ENCODE measurements at regions not wholly inside any gene's neighbourhood (a gene's known extent, or its start where the extent isn't known, plus 50 kb on each side); places are given as distances from the start of the nearest gene placed in this dataset.
"Not testable (repeated sequence)": the region's sequence is repeated elsewhere in the genome, so short reads cannot be mapped to it uniquely, and the experiment has no call there.

GRCh38 chr1:2953688-2954285, 67.5 kb upstream of the ACTRT2 start:
- no peak for DNase-seq

DNA sequence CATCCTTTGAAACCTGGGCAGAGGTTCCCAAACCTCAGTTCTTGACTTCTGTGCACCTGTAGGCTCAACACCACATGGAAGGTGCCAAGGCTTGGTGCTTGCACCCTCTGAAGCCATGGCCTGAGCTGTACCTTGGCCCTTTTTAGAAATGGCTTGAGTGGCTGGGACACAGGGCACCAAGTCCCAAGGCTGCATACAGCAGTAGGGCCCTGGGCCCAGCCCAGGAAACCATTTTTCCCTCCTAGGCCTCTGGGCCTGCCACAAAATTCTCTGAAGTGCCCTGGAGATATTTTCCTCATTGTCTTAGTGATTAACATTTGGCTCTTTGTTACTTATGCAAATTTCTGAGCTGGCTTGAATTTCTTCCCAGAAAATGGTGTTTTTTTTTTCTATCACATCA, 65.6 kb upstream of the ACTRT2 start:
- no peak for DNase-seq

DNA sequence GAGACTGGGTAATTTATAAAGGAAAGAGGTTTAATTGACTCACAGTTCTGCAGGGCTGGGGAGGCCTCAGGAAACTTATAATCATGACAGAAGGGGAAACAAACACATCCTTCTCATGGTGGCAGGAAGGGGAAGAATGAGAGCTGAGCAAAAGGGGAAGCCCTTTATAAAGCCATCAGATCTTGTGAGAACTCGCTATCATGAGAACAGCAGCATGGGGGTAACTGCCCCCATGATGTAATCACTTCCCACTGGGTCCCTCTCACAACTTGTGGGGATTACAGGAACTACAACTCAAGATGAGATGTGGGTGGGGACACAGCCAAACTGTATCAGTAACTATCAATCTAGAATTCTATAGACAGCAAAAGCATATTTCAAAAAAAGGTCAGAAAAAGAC, 64.7 kb upstream of the ACTRT2 start:
- DNase-seq, result no peak

GRCh38 chr1:2957329-2957728, 63.9 kb upstream of the ACTRT2 start:
- no peak for DNase-seq

DNA sequence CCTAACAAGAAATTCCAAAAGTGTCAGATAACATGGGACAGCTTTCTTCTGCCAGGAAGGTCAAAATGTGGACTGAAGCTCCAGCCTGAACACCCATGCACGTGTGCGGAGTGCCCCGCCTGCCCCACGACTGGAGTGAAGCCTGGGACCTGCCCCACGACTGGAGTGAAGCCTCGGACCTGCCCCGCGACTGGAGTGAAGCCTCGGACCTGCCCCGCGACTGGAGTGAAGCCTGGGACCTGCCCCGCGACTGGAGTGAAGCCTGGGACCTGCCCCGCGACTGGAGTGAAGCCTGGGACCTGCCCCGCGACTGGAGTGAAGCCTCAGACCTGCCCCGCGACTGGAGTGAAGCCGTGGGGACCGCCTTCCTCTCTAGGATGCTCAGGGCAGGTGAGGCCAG, 61.4 kb upstream of the ACTRT2 start:
- not testable (repeated sequence) for DNase-seq

DNA sequence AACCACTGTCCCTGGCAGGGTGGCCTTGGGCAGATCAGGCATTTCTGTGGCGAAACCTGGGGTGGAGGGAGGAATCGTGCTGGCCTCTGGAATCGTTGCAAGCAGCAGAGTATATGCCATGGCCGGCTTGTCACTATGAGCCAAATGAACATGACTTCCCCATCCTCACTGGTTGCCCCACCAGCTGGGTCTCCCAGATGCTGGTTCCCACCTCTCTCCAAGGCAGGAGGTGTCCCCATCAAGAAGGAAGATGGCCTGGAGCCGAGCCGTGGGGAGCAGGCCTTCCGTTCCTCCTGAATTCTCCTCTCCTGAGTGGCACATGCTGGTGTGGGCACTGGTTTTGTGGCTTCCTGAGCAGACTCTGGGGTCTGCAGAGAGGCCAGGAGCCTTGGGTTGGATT, 60.2 kb upstream of the ACTRT2 start:
- no peak for DNase-seq

GRCh38 chr1:2961661-2962060, 59.6 kb upstream of the ACTRT2 start:
- no peak for DNase-seq

- DNase-seq, result no peak
Observed at GRCh38 chr1:2962061-2962460, 59.2 kb upstream of the ACTRT2 start.

DNA sequence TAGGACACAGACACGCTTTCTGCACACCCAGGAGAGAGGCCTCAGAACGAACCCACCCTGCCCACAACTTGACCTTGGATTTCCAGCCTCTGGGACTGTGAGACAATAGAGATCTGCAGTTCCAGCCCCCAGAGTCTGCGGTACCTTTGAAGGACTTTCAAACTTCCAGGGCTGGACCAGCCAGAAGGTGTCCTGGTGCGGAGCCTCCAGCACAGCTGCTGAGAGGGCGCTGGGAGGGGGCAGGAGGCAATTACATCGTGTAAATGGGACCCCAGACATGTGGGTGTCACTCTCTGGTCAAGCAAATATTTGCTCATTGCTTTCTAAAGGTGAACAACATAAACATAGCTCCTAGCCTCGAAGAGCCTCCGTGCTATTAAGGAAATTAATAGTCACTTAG, 58.7 kb upstream of the ACTRT2 start:
- DNase-seq, result no peak

DNA sequence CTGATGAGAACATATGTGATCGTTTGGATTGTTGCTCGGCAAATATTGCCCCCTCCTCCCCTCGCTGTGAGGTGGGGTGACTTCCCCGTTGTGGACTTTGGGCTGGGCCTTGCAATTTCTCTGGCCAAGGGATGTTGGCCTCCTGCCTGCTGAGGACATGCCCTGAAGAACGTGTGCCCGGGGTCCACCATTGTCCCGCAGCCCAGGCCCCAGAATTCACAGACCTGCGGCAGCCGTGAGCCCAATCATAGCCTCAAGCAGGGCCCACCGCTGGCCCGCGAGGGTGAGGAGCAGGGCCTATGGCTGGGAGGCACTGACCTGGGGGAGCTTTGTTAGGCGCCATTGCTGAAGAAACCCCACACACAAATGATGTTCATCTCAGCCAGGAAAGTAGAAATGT, 58.3 kb upstream of the ACTRT2 start:
- DNase-seq, result no peak

GRCh38 chr1:2965676-2966075, 55.6 kb upstream of the ACTRT2 start:
- no peak for DNase-seq

DNA sequence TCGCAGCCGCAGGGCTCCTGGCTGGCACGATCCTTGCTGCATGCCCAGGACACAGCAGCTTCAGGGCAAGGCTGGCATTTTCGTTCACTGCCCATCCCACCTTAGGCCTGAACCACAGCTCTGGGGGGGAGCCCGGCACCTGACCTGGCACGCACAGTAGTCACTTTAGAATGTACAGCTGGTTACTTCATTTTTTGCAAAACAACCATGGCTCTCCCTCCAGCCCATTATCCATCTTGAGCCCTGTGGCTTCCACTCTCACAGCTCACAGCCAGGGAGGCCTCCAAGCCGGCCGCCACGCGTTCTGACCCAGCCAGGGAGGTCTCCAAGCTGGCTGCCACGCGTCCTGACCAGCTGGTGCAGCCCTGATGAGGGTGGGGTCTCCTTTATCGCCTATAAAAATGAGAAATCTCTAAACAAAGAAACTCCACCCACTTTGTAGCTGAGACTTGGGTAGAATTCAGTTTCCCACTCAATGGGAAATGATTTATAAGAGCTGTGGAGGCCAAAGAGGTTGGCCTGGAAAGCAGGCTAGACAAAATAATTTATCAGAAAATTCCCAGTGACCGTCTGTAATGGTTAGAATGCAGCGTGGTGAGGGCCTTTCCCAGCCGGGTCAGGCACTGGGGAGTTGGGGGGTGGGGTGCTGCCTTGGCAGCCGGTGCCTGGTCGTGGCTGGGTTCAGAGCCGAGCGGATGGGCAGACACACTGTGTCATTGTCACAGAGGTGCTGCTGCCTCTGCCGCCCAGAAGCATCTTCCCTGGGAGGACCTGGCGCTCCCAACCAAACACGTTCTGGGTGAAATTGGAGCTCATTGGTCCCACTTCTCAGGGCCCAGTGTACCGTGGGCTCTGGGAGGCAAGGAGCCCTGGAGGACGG, 54.6 kb upstream of the ACTRT2 start:
- no peak for DNase-seq

- no peak for DNase-seq
Observed at GRCh38 chr1:2967329-2967725, 53.9 kb upstream of the ACTRT2 start.

DNA sequence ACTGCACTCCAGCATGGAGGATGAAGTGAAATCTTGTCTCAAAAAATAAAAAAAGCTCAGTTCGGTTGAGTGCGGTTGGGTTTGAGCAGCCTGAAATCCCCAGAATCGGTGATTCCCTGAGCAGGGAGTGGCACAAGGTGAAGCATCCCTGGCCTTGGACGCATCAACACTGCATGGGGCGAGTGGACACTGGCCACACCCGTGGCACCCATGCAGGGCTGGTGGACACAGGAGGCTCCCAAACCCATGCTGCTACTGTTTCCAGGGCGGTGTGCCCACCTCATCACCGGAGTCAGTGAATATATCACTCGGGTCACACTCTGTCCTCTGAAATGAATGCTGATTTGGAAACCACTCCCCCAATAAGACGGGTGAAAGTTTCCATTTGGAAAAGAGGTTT, 53.4 kb upstream of the ACTRT2 start:
- no peak for DNase-seq

- no peak for DNase-seq
Observed at GRCh38 chr1:2968471-2968881, 52.8 kb upstream of the ACTRT2 start.

DNA sequence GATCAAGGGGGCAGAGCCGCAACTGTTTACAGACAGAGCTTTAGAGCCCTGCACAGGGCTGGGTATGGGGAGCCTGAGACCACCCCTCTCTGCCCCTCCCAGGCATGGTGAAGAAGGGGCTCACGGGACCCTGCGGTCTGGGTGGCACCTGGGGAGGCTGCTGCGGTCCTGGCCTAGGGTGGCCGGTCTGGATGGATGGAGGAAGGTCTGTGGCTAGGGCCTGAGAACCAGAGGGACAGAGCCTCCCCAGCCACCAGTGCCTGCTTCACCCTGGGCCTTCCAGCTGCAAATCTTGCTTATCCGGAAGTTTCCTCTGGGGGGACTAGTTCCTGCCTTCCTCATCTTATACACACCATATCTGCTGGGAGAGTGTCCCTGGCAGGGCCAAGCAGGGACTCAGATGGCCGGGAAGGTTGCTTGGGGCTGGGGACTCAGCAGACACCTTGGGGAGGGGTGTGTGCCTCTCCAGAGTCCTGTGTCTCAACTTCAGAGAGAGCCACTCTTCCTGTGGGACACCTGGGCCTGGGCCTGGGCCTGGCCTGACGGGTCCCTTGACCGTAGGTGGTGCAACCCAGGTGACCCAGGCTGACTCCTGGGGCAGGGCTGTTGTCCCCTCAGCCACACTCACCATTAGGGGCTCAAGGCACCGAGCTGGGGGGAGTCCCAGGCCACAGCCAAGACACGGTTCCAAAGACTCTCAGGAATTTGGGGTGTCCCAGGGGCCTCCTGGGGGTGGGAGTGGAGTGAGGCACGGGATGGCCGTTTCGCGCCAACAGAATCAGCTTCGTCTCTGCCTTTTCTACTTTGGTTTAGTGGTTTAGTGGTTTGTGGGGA, 52.0 kb upstream of the ACTRT2 start:
- no peak for DNase-seq

DNA sequence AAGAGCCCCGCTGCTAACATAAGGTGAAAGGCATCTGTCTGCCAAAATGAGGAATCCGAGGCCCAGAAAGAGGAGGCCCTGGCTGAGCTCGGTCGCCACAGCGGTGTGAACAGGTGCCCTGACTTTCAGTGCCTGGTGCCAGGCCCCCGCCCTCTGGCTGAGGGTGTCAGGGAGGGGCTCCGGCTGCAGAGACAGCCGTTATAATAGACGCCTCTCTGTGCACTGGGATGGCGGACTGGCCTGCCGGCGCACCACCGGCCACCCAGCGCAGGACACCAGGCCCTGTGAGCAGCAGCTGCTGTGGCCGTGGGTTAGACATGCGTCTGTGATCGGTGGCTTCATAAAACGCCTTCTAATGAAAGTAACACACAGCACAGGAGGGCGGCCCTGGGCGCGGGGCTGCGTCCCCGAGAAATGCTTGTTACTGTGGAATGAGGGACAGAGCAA, 51.4 kb upstream of the ACTRT2 start:
- DNase-seq, result no peak

- DNase-seq, result no peak
Observed at GRCh38 chr1:2970311-2971071, 50.8 kb upstream of the ACTRT2 start.

- no peak for DNase-seq
Observed at GRCh38 chr1:2971101-2971501, 50.2 kb upstream of the ACTRT2 start.

All from stimulated activated CD4-positive, alpha-beta T cell treated with anti-CD3 and anti-CD28 coated beads, Interleukin-2, amount 100 ng/mL, for 24 hours (primary cell).